ENCODE measurements at regions not wholly inside any gene's neighbourhood (a gene's known extent, or its start where the extent isn't known, plus 50 kb on each side); places are given as distances from the start of the nearest gene placed in this dataset.

DNA sequence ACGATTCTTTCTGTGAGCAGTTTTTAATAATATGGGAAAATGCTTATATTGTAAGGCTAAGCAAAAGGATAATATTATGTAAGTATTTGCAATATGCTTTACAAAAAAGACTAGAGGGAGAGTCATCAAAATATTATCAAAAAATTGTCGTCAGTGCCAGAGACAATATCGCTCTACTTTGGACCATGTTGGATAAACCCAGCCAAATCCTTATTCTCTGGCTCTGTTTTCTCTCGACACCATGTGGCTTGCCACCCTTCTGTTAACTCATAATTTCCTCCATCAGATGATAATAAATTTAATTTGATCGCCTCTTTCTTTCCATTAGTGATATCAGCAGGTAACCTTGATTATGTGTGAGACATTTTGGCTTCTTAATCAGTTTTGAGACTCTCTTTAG, 129.9 kb downstream of the CDC42EP3 start:
- H3K36me3 ChIP-seq (ENCODE audit: insufficient read depth, low read length) = no peaks in the 10 kb centered on the region
- no peak overlapping the region for H3K9ac ChIP-seq (ENCODE audit: low read depth, low read length)
- H3K4me1 ChIP-seq (ENCODE audit: insufficient read depth, low read length) = no peaks in the 10 kb centered on the region; the same call in 1 of the 2 replicates
- no peaks in the 10 kb centered on the region for H3K9me3 ChIP-seq (ENCODE audit: control insufficient read depth, insufficient read depth, low read length)

DNA sequence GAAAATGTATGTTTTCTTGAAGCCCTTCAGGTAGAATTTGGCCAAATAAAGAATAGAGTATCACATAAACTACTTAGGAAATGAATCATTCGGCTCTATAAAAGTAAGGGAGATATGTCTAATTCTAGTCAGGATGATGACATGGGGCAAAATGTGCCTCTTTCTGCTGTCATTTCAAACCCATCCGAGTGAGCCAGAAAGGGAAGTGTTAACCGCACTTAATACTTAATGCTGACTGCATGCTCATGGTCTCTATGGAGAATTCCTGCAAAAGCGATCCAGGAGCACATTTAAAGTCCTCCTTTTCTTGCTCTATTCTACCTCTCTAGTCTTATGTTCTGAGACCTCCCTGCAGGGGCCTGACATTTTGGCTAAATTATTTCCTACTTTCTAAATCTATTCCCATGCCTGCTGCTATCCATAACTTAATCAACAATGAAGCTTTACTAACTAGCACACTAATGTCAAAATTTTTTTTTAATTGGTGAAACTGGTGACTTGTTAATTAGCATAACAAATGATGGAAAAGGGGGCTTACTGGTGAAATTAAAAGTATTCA, 127.4 kb downstream of the CDC42EP3 start:
- Histone ChIP-seq H3K9me3 (ENCODE audit: control insufficient read depth, insufficient read depth, low read length) (no peaks in the 10 kb centered on the region), H3K36me3 (ENCODE audit: insufficient read depth, low read length) (no peaks in the 10 kb centered on the region), H3K9ac (ENCODE audit: low read depth, low read length) (no peak overlapping the region), H3K4me1 (ENCODE audit: insufficient read depth, low read length) (no peaks in the 10 kb centered on the region; the same call in 1 of the 2 replicates)

DNA sequence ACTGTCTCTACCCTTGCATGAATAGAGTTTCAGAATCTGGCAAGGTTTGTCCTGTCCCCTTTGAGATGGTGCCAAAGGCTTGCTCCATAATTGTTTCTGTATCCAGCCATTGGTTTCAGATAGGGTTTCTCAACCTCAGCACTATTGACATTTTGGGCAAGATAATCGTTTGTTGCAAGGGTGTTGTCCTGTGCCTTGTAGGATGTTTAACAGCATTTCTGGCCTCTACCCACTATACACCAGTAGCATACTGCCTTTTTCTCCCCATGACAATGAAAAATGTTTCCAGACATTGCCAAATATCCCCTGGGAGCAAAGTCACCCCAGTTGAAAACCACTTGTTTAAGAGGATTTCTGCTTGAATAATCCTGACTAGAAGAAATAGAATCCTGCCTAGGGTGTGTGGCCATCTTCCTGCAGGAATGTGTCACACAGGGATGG, 126.8 kb downstream of the CDC42EP3 start:
- Histone ChIP-seq H3K9me3 (ENCODE audit: control insufficient read depth, insufficient read depth, low read length) (no peaks in the 10 kb centered on the region), H3K36me3 (ENCODE audit: insufficient read depth, low read length) (no peaks in the 10 kb centered on the region), H3K4me1 (ENCODE audit: insufficient read depth, low read length) (no peaks in the 10 kb centered on the region; the same call in 1 of the 2 replicates), H3K9ac (ENCODE audit: low read depth, low read length) (no peak overlapping the region)

- no peaks in the 10 kb centered on the region for H3K36me3 ChIP-seq (ENCODE audit: insufficient read depth, low read length)
- no peak overlapping the region for H3K9ac ChIP-seq (ENCODE audit: low read depth, low read length)
- H3K4me1 ChIP-seq (ENCODE audit: insufficient read depth, low read length) = no peaks in the 10 kb centered on the region
- no peaks in the 10 kb centered on the region for H3K9me3 ChIP-seq (ENCODE audit: control insufficient read depth, insufficient read depth, low read length)
These were observed 121.8 kb downstream of the CDC42EP3 start for GRCh38 chr2:37549598-37549997.

GRCh38 chr2:37550190-37550589, 121.3 kb downstream of the CDC42EP3 start:
- Histone ChIP-seq H3K9me3 (ENCODE audit: control insufficient read depth, insufficient read depth, low read length) (no peaks in the 10 kb centered on the region), H3K4me1 (ENCODE audit: insufficient read depth, low read length) (no peaks in the 10 kb centered on the region), H3K9ac (ENCODE audit: low read depth, low read length) (no peak overlapping the region)

GRCh38 chr2:37551783-37552182, 119.7 kb downstream of the CDC42EP3 start:
- Histone ChIP-seq H3K9ac (ENCODE audit: low read depth, low read length) (no peak overlapping the region), H3K36me3 (ENCODE audit: insufficient read depth, low read length) (no peaks in the 10 kb centered on the region), H3K4me1 (ENCODE audit: insufficient read depth, low read length) (no peaks in the 10 kb centered on the region), H3K9me3 (ENCODE audit: control insufficient read depth, insufficient read depth, low read length) (no peaks in the 10 kb centered on the region; the same call in 1 of the 2 replicates)

More at GRCh38 chr2:37550190-37550589, 121.3 kb downstream of the CDC42EP3 start:
- no peaks in the 10 kb centered on the region for H3K36me3 ChIP-seq (ENCODE audit: insufficient read depth, low read length)

- no peaks in the 10 kb centered on the region; the same call in 1 of the 2 replicates for H3K9me3 ChIP-seq (ENCODE audit: control insufficient read depth, insufficient read depth, low read length)
- H3K9ac ChIP-seq (ENCODE audit: low read depth, low read length) = no peak overlapping the region
- no peaks in the 10 kb centered on the region for H3K36me3 ChIP-seq (ENCODE audit: insufficient read depth, low read length)
- H3K4me1 ChIP-seq (ENCODE audit: insufficient read depth, low read length) = no peaks in the 10 kb centered on the region
These were observed 119.1 kb downstream of the CDC42EP3 start for GRCh38 chr2:37552339-37552738.

GRCh38 chr2:37553411-37554154, 117.9 kb downstream of the CDC42EP3 start:
- no peaks in the 10 kb centered on the region for H3K36me3 ChIP-seq (ENCODE audit: insufficient read depth, low read length)
- H3K4me1 ChIP-seq (ENCODE audit: insufficient read depth, low read length) = no peaks in the 10 kb centered on the region
- no peak overlapping the region for H3K9ac ChIP-seq (ENCODE audit: low read depth, low read length)
- H3K9me3 ChIP-seq (ENCODE audit: control insufficient read depth, insufficient read depth, low read length) = peaks cover 2% of the 10 kb centered on the region; the same call in 1 of the 2 replicates

DNA sequence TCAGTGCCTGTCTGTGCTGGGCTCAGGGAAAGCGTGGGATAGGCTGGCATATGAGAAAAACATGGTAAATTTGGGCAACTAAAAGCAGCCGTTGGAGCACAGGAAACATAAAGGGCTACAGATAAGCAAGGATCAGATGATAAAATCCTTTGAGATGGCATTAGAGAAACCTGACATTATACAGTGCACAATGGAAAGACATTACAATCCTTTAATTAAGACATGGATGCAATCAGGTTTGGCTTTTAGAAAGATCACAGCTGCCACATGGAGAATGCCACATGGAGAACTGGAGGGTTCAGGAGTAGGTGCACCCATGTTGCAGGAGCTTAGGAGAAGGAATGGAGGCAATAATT, 117.3 kb downstream of the CDC42EP3 start:
- no peaks in the 10 kb centered on the region for H3K36me3 ChIP-seq (ENCODE audit: insufficient read depth, low read length)
- no peak overlapping the region for H3K9ac ChIP-seq (ENCODE audit: low read depth, low read length)
- H3K4me1 ChIP-seq (ENCODE audit: insufficient read depth, low read length) = no peaks in the 10 kb centered on the region
- peaks cover 3% of the 10 kb centered on the region; the same call in 1 of the 2 replicates for H3K9me3 ChIP-seq (ENCODE audit: control insufficient read depth, insufficient read depth, low read length)

- no peaks in the 10 kb centered on the region for H3K36me3 ChIP-seq (ENCODE audit: insufficient read depth, low read length)
- H3K4me1 ChIP-seq (ENCODE audit: insufficient read depth, low read length) = no peaks in the 10 kb centered on the region
- peaks cover 3% of the 10 kb centered on the region; the same call in 1 of the 2 replicates for H3K9me3 ChIP-seq (ENCODE audit: control insufficient read depth, insufficient read depth, low read length)
- H3K9ac ChIP-seq (ENCODE audit: low read depth, low read length) = no peak overlapping the region
These were observed 116.8 kb downstream of the CDC42EP3 start for GRCh38 chr2:37554687-37555086.

- Histone ChIP-seq H3K9ac (ENCODE audit: low read depth, low read length) (no peak overlapping the region), H3K4me1 (ENCODE audit: insufficient read depth, low read length) (no peaks in the 10 kb centered on the region)
These were observed 116.0 kb downstream of the CDC42EP3 start for GRCh38 chr2:37555457-37555856.

DNA sequence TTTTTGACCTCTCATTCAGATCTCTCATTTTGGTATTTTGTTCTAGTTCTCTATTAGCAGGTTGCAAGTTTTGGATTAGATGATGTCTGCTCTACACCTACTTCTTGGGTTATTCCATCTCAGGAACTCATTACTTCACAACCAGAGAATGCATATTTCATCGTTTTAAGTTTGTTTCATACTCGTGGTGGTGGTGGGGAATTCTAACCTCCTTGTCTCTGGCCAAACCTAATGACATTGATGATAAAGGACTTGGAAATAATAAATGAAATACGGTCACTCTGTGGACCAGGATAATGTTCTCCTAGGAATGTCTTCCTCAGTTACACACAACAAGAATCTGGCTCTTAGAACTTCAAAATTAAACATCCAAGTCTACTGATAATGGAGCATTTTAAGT, 115.2 kb downstream of the CDC42EP3 start:
- H3K9me3 ChIP-seq (ENCODE audit: control insufficient read depth, insufficient read depth, low read length) = peaks cover 3% of the 10 kb centered on the region; the same call in 1 of the 2 replicates
- no peak overlapping the region for H3K9ac ChIP-seq (ENCODE audit: low read depth, low read length)
- H3K36me3 ChIP-seq (ENCODE audit: insufficient read depth, low read length) = no peaks in the 10 kb centered on the region
- peaks cover 4% of the 10 kb centered on the region; the same call in 1 of the 2 replicates for H3K4me1 ChIP-seq (ENCODE audit: insufficient read depth, low read length)

More at GRCh38 chr2:37555457-37555856, 116.0 kb downstream of the CDC42EP3 start:
- Histone ChIP-seq H3K9me3 (ENCODE audit: control insufficient read depth, insufficient read depth, low read length) (peaks cover 3% of the 10 kb centered on the region; the same call in 1 of the 2 replicates), H3K36me3 (ENCODE audit: insufficient read depth, low read length) (no peaks in the 10 kb centered on the region)

DNA sequence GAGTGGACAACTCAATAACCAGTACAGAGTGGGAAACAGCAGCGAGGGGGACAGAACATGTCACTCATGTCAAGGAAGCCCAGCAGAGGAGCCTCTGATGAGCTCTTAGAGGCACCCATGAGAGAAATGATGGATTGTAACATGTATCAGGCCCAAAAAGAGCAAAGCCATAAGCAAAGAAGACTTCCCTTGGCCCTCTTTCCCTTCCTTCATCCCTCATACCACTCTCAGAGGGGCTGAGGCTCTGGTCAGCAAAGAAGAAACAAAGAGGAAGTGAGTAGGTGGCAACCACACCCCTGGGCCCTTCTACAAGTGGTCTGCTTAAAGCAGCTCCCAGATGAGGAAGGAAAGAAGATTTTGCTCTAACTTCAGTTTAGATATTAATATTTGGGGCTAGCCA, 112.8 kb downstream of the CDC42EP3 start:
- no peaks in the 10 kb centered on the region for H3K36me3 ChIP-seq (ENCODE audit: insufficient read depth, low read length)
- peaks cover 3% of the 10 kb centered on the region; the same call in 1 of the 2 replicates for H3K9me3 ChIP-seq (ENCODE audit: control insufficient read depth, insufficient read depth, low read length)
- H3K9ac ChIP-seq (ENCODE audit: low read depth, low read length) = no peak overlapping the region
- peaks cover 12% of the 10 kb centered on the region for H3K4me1 ChIP-seq (ENCODE audit: insufficient read depth, low read length)

- H3K36me3 ChIP-seq (ENCODE audit: insufficient read depth, low read length) = no peaks in the 10 kb centered on the region
- H3K4me1 ChIP-seq (ENCODE audit: insufficient read depth, low read length) = peaks cover 12% of the 10 kb centered on the region
- no peak overlapping the region for H3K9ac ChIP-seq (ENCODE audit: low read depth, low read length)
- peaks cover 3% of the 10 kb centered on the region; the same call in 1 of the 2 replicates for H3K9me3 ChIP-seq (ENCODE audit: control insufficient read depth, insufficient read depth, low read length)
These were observed 111.1 kb downstream of the CDC42EP3 start for GRCh38 chr2:37560241-37560848.

Data from ES-I3 (cell line).